ENCODE measurements at regions not wholly inside any gene's neighbourhood (a gene's known extent, or its start where the extent isn't known, plus 50 kb on each side); places are given as distances from the start of the nearest gene placed in this dataset.
"Not testable (repeated sequence)": the region's sequence is repeated elsewhere in the genome, so short reads cannot be mapped to it uniquely, and the experiment has no call there.

DNA sequence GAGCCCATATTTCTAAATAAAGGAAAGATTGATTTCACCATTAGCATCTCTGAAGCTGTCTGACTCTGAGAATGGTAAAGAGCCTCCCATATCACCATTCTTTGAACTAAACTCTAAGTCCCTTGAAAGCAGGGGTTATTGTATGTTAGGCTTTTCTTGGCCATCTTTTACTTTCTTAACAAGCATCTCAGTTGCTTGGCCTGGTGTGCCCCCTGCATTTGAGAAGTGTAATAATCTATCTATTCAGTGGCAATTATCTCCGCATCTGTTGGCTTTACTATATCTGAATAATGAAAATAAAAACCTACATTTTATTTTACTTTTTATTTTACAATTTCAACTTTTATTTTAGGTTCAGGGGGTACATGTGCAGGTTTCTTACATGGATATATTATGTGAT lies 128.3 kb upstream of the ARMCX2 start:
- no peaks in the 10 kb centered on the region for H3K36me3 ChIP-seq (replicated peaks in 1 of 2)
- no peaks in the 10 kb centered on the region for H3K4me1 ChIP-seq (replicated peaks in 1 of 2)
- WGBS, 4 donors: 91 to 100% (median 96%) methylated on average over 1 of the region's 1 CpG
- DNase-seq: no peak
- H3K9me3 ChIP-seq (replicated peaks in 1 of 3): no peaks in the 10 kb centered on the region
- intact Hi-C loops (cut with DNase I): no loop called here
- TF ChIP-seq, protein P1, sequence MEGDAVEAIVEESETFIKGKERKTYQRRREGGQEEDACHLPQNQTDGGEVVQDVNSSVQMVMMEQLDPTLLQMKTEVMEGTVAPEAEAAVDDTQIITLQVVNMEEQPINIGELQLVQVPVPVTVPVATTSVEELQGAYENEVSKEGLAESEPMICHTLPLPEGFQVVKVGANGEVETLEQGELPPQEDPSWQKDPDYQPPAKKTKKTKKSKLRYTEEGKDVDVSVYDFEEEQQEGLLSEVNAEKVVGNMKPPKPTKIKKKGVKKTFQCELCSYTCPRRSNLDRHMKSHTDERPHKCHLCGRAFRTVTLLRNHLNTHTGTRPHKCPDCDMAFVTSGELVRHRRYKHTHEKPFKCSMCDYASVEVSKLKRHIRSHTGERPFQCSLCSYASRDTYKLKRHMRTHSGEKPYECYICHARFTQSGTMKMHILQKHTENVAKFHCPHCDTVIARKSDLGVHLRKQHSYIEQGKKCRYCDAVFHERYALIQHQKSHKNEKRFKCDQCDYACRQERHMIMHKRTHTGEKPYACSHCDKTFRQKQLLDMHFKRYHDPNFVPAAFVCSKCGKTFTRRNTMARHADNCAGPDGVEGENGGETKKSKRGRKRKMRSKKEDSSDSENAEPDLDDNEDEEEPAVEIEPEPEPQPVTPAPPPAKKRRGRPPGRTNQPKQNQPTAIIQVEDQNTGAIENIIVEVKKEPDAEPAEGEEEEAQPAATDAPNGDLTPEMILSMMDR (IDR thresholded peaks at IDR 0.05): no peak
- TF ChIP-seq POLR2A (IDR thresholded peaks at IDR 0.05): no peak
- H3K27me3 ChIP-seq: peaks cover 7% of the 10 kb centered on the region
- no peak overlapping the region for H3K27ac ChIP-seq
- H3K4me3 ChIP-seq: no peak overlapping the region

DNA sequence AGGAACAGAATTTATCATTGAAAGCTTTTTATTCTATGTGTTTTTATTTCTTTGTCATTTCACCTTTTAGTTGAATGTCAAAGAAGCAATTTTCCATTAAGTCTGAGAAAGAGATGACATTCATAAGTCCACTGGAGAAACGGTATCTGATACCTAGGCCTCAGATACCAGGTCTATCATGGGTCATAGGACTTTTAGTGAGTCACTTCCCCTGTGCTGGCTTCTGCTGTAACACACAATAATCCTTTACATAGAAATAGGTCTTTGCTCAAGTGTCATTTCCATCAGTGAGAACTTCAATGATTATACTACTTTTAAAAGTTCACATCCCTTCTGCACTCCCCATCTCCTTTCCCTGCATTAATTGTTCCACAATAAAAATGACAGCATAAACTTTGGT lies 125.5 kb upstream of the ARMCX2 start:
- WGBS, 4 donors: 12 to 38% (median 26%) methylated on average over 1 of the region's 1 CpG
- TF ChIP-seq, protein P1 (IDR thresholded peaks at IDR 0.05): no peak
- TF ChIP-seq POLR2A (IDR thresholded peaks at IDR 0.05): no peak
- DNase-seq: no peak
- Histone ChIP-seq H3K27me3 (peaks cover 7% of the 10 kb centered on the region), H3K4me3 (no peak overlapping the region), H3K4me1 (replicated peaks in 1 of 2) (no peaks in the 10 kb centered on the region), H3K27ac (no peak overlapping the region), H3K36me3 (replicated peaks in 1 of 2) (no peaks in the 10 kb centered on the region), H3K9me3 (replicated peaks in 1 of 3) (no peaks in the 10 kb centered on the region)
- intact Hi-C loops (cut with DNase I): no loop called here

DNA sequence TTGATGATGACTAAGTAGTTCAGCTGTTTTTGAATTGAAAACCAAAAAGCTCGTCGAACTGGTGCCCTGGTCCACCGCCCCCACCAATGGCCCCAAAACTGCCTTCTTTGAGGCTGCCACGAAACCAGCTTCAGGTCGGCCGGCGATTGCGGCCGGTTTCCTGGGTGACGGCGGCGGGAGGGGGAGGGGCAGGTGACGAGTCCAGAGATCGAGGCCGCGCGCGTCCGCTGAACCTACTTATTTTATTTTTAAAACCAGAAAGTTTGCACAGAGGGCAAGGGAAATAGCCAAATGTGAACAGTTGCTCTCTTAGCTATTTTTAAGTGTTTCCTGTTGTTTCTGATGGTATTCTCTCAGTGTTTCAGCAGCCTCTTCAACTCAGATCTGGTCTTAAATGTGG lies 120.8 kb upstream of the ARMCX2 start:
- H3K9me3 ChIP-seq (replicated peaks in 1 of 3); H3K27ac ChIP-seq; intact Hi-C loops (cut with DNase I); H3K36me3 ChIP-seq (replicated peaks in 1 of 2); H3K4me1 ChIP-seq (replicated peaks in 1 of 2); H3K27me3 ChIP-seq; H3K4me3 ChIP-seq; DNase-seq: not testable (repeated sequence)
- 74 to 91% (median 83%) methylated on average over 10 to 19 of the region's 19 CpGs for WGBS, 4 donors

DNA sequence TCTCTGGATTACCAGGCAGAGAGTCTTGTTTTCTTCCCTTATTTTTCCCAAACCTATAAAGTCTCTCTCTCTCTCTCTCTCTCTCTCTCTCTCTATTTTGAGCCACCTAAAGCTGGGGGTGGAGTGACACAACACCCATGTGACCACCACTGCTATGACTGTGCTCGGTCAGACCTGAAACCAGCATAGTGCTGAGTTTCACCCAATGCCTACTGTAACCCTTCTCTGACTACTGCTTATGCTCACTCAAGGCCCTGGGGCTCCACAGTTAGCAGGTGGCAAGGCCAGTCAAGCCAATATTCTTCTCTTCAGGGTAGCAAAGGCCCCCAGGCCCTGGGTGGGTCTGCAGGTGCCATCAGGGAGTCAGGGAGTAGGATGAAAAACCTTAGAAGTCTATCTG lies 114.7 kb upstream of the ARMCX2 start:
- TF ChIP-seq POLR2A (IDR thresholded peaks at IDR 0.05): no peak
- TF ChIP-seq, protein P1 (IDR thresholded peaks at IDR 0.05): no peak
- H3K27me3 ChIP-seq: no peaks in the 10 kb centered on the region
- H3K27ac ChIP-seq: no peak overlapping the region
- DNase-seq: no peak
- H3K4me3 ChIP-seq: no peak overlapping the region
- H3K9me3 ChIP-seq (replicated peaks in 1 of 3): no peaks in the 10 kb centered on the region
- no peaks in the 10 kb centered on the region for H3K36me3 ChIP-seq (replicated peaks in 1 of 2)
- no peaks in the 10 kb centered on the region for H3K4me1 ChIP-seq (replicated peaks in 1 of 2)
- intact Hi-C loops (cut with DNase I): no loop called here
- 78 to 88% (median 82%) methylated on average over 1 of the region's 1 CpG; no CpG with 5 or more reads in 1 of the 4 donors for WGBS, 4 donors

DNA sequence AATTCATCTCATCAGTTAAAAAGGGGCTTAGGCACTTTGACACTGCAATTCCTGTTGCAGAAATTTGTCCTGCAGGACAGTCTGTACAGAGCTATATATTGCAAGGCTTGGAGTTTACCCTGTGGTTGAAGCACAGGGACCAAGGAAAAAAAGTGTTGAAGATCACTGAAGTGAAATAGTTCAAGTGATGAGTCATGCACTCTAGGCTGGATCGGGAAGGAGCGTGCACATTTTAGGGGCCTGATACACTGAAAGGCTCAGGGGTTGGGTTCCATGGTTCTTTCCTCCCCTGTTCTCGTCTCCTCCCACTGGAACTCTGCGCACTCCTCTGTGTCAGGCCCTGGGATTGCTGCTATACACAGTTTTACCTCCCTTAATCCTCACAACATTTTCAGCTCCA lies 104.9 kb upstream of the ARMCX2 start:
- TF ChIP-seq, protein P1 (IDR thresholded peaks at IDR 0.05): no peak
- no peak for TF ChIP-seq POLR2A (IDR thresholded peaks at IDR 0.05)
- Histone ChIP-seq H3K9me3 (replicated peaks in 1 of 3) (no peaks in the 10 kb centered on the region), H3K4me3 (no peak overlapping the region), H3K27me3 (no peaks in the 10 kb centered on the region), H3K27ac (no peak overlapping the region), H3K4me1 (replicated peaks in 1 of 2) (no peaks in the 10 kb centered on the region), H3K36me3 (replicated peaks in 1 of 2) (no peaks in the 10 kb centered on the region)
- intact Hi-C loops (cut with DNase I): no loop called here
- 29 to 74% (median 65%) methylated on average over 1 to 4 of the region's 4 CpGs for WGBS, 4 donors
- DNase-seq: no peak
